CD4-positive, alpha-beta T cell (primary cell): ENCODE measurements at regions not wholly inside any gene's neighbourhood (a gene's known extent, or its start where the extent isn't known, plus 50 kb on each side); places are given as distances from the start of the nearest gene placed in this dataset.

Experiments
- ATAC-seq: fragments of 200-7000 bp; cut with Tn5 transposase; one replicate; pipeline ENCODE4 v1.10.0; 2022; ENCODE audit warnings: mild to moderate bottlenecking; ENCODE audit not compliant: poor library complexity
- CTCF ChIA-PET: fragments of 350-600 bp; sonication (Branson Sonifier 250); formaldehyde crosslinking; loops from one replicate; lab custom pipeline; 2021; ENCODE audit warnings: antibody characterized with exemption, inconsistent platforms; lab: Charles Lee
- POLR2A ChIA-PET: fragments of 350-600 bp; sonication (Branson Sonifier 250); formaldehyde crosslinking; loops from one replicate; lab custom pipeline; 2021; ENCODE audit warnings: antibody characterized with exemption, inconsistent platforms; lab: Charles Lee
- DNase-seq, 14 experiments: peaks; one replicate each; pipeline ENCODE4 v3.0.0-alpha.2; 2013 to 2020; ENCODE audit warnings: mixed read lengths in 2 of 14
- H3K27ac ChIP-seq, 2 donors: one replicate each; pipeline versions ENCODE4 v1.5.1 to v1.7.0; 2013; ENCODE audit warnings: low read length in 2 of 2, low read depth in 1 of 2, mild to moderate bottlenecking in 1 of 2
- H3K27me3 ChIP-seq, 2 experiments: 1 replicate in 1 of 2; 2 replicates in 1 of 2; pipeline versions ENCODE4 v1.6.1 to v1.7.0; 2013; ENCODE audit warnings: low read length in 2 of 2, control low read depth in 1 of 2, mild to moderate bottlenecking in 1 of 2, moderate library complexity in 1 of 2; ENCODE audit not compliant: insufficient read depth in 2 of 2, control insufficient read depth in 1 of 2
- H3K36me3 ChIP-seq: one replicate; pipeline ENCODE4 v1.6.1; 2013; ENCODE audit warnings: low read length, control low read depth; ENCODE audit not compliant: insufficient read depth
- H3K4me1 ChIP-seq: one replicate; pipeline ENCODE4 v1.6.1; 2013; ENCODE audit warnings: low read length, control low read depth; ENCODE audit not compliant: insufficient read depth
- H3K4me3 ChIP-seq: one replicate; pipeline ENCODE4 v1.5.1; 2013; ENCODE audit warnings: mild to moderate bottlenecking, low read length, moderate library complexity
- H3K9me3 ChIP-seq, 2 experiments: 1 replicate in 1 of 2; 2 replicates in 1 of 2; pipeline versions ENCODE4 v1.6.1 to v1.7.0; 2013; ENCODE audit warnings: low read length in 2 of 2, mild to moderate bottlenecking in 2 of 2, control low read depth in 1 of 2, moderate library complexity in 1 of 2; ENCODE audit not compliant: control insufficient read depth in 1 of 2, insufficient read depth in 1 of 2
- H3K27ac Mint-ChIP-seq: one replicate; pipeline ENCODE4 v1.8.0; 2020; ENCODE audit warnings: mixed read lengths
- H3K27me3 Mint-ChIP-seq: one replicate; pipeline ENCODE4 v1.8.0; 2021; ENCODE audit warnings: mixed read lengths
- H3K36me3 Mint-ChIP-seq: one replicate; pipeline ENCODE4 v1.8.0; 2021; ENCODE audit warnings: low read depth, mixed read lengths
- H3K4me1 Mint-ChIP-seq: one replicate; pipeline ENCODE4 v1.8.0; 2021; ENCODE audit warnings: low read depth, mixed read lengths
- H3K4me3 Mint-ChIP-seq: one replicate; pipeline ENCODE4 v1.8.0; 2020; ENCODE audit warnings: mild to moderate bottlenecking, mixed read lengths
- H3K9me3 Mint-ChIP-seq: one replicate; pipeline ENCODE4 v1.8.0; 2020; ENCODE audit warnings: mixed read lengths
- CTCF ChIP-seq: fragments of 200-600 bp; IDR thresholded peaks from one replicate; pipeline ENCODE4 v1.8.0; 2022; ENCODE audit warnings: antibody characterized with exemption, mild to moderate bottlenecking
- intact Hi-C, 2 experiments: fragments of 100-400 bp; cut with DNase I in 1 of 2; cut with micrococcal nuclease in 1 of 2; formaldehyde crosslinking; loops; one replicate each; pipeline versions ENCODE4 v1.15.1 to v1.9.0; 2023 to 2025; cut with DNase I, micrococcal nuclease

DNA sequence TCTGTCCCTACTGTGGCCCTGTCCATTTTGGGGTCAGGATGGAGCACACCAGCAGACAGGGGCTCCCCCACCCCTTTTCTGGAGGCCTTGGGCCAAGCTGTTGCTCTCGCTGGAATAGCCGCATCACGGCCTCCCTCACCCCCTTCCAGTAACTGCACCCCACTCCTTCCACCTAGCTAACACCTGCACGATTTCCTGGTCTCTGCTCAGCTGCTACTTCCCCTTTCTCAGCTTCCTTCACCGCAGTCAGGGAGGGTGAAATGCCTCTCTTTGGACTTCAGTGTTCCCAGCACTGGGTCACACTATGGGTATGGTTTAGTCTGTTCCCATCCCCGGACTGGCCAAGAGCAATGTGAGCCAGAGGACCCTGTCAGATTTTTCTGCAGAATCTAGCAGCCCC lies 400.2 kb downstream of the MCTP2 start:
- ATAC-seq: no peak
- intact Hi-C loops: no loop called here
- H3K27me3 Mint-ChIP-seq: no peaks in the 10 kb centered on the region
- no peaks in the 10 kb centered on the region for H3K4me1 Mint-ChIP-seq
- DNase-seq: peak in 1 of 14 experiments; percentile 5
- ChIA-PET POLR2A (no interaction called here), CTCF (no interaction called here)
- no peaks in the 10 kb centered on the region for H3K36me3 Mint-ChIP-seq
- H3K27ac ChIP-seq: no peak overlapping the region
- no peaks in the 10 kb centered on the region for H3K9me3 ChIP-seq
- H3K4me3 Mint-ChIP-seq: no peak overlapping the region
- no peaks in the 10 kb centered on the region for H3K36me3 ChIP-seq
- H3K9me3 Mint-ChIP-seq: no peaks in the 10 kb centered on the region
- peaks cover 5% of the 10 kb centered on the region for H3K4me1 ChIP-seq
- H3K27ac Mint-ChIP-seq: no peak overlapping the region
- H3K4me3 ChIP-seq: no peak overlapping the region
- no peaks in the 10 kb centered on the region for H3K27me3 ChIP-seq
- no peak for TF ChIP-seq CTCF

DNA sequence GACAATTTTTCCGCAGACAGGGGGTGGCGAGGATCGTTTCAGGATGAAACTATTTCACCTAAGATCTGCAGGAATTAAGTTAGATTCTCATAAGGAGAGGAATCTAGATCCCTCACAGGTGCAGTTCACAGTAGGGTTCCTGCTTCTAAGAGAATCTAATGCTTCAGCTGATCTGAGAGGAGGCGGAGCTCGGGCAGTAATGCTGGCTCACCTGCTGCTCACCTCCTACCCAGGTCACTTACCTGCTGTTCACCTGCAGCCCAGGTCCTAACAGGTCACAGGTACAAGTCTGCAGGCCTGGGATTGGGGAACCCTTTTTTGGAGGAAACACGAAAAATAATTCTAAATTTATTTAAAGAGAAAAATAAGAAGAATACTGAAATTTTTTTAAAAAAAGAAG lies 406.8 kb downstream of the MCTP2 start:
- intact Hi-C loops: no loop called here
- ChIA-PET POLR2A (no interaction called here), CTCF (no interaction called here)
- ATAC-seq: no peak
- no peak for TF ChIP-seq CTCF
- no peaks in the 10 kb centered on the region for H3K9me3 Mint-ChIP-seq
- no peaks in the 10 kb centered on the region for H3K4me1 ChIP-seq
- H3K27me3 ChIP-seq: no peaks in the 10 kb centered on the region
- no peak overlapping the region for H3K4me3 Mint-ChIP-seq
- peaks cover 10% of the 10 kb centered on the region for H3K27me3 Mint-ChIP-seq
- H3K4me3 ChIP-seq: no peak overlapping the region
- no peak overlapping the region for H3K27ac ChIP-seq
- no peaks in the 10 kb centered on the region for H3K9me3 ChIP-seq
- H3K36me3 Mint-ChIP-seq: no peaks in the 10 kb centered on the region
- DNase-seq: no peak
- no peaks in the 10 kb centered on the region for H3K36me3 ChIP-seq
- H3K4me1 Mint-ChIP-seq: no peaks in the 10 kb centered on the region
- H3K27ac Mint-ChIP-seq: no peak overlapping the region

DNA sequence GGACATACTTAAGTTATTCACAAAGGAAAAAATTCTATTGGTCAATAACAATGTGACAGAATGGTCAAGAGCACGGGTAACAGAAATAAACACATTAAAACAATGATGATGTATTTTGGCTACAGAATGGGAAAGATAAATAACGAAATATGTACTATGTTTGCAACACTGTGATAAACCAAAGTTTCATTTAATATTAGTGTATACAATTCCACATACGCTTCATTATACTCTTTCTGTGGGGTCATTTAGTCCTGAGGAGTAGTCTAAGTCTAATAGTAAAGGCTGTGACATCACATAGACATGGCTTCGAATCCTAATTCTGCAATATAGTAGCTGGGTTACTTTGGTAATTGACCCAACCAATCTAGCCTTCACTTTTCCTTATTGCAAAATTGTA lies 408.3 kb downstream of the MCTP2 start:
- ChIA-PET CTCF (no interaction called here), POLR2A (no interaction called here)
- TF ChIP-seq CTCF: no peak
- Mint-ChIP-seq H3K4me1 (no peaks in the 10 kb centered on the region), H3K27me3 (peaks cover 10% of the 10 kb centered on the region), H3K36me3 (no peaks in the 10 kb centered on the region), H3K9me3 (no peaks in the 10 kb centered on the region), H3K4me3 (no peak overlapping the region), H3K27ac (no peak overlapping the region)
- intact Hi-C loops: no loop called here
- no peak for DNase-seq
- Histone ChIP-seq H3K9me3 (no peaks in the 10 kb centered on the region), H3K4me1 (no peaks in the 10 kb centered on the region), H3K27me3 (no peaks in the 10 kb centered on the region), H3K36me3 (no peaks in the 10 kb centered on the region), H3K4me3 (no peak overlapping the region), H3K27ac (no peak overlapping the region)
- ATAC-seq: no peak
